IMR-90 (cell line): ENCODE measurements at regions not wholly inside any gene's neighbourhood (a gene's known extent, or its start where the extent isn't known, plus 50 kb on each side); places are given as distances from the start of the nearest gene placed in this dataset.

Source experiments
- ATAC-seq: fragments of 200-7000 bp; cut with Tn5 transposase; 2 replicates; pipeline ENCODE4 v1.9.1; 2020; ENCODE audit warnings: low read depth, mild to moderate bottlenecking, moderate library complexity
- BruUV-seq: library from RNA; stranded (reverse); fragments of 400-500 nt; replicated peaks from 2 replicates; lab custom pipeline; 2021; lab: Mats Ljungman, UMichigan
- CTCF ChIA-PET: fragments of 300-600 bp; formaldehyde crosslinking; extraction: SDS; loops from one replicate; lab custom pipeline; 2021; ENCODE audit warnings: antibody characterized with exemption; lab: Yijun Ruan, JAX
- POLR2A ChIA-PET: fragments of 300-600 bp; sonication (Branson Sonifier 250); formaldehyde crosslinking; loops from one replicate; lab custom pipeline; 2022; ENCODE audit warnings: antibody characterized with exemption; ENCODE audit not compliant: unreplicated experiment; lab: Charles Lee
- DNase-seq: peaks from one replicate; pipeline ENCODE4 v3.0.0; 2013
- H2AFZ ChIP-seq: replicated peaks from 2 replicates; pipeline ENCODE3; 2013; ENCODE audit warnings: low read length, mild to moderate bottlenecking; ENCODE audit not compliant: poor library complexity
- H2AK5ac ChIP-seq: 2 replicates; pipeline ENCODE4 v1.6.1; 2013; ENCODE audit warnings: low read depth, low read length, inconsistent platforms
- H2AK9ac ChIP-seq: replicated peaks from 2 replicates; pipeline ENCODE3; 2013; ENCODE audit warnings: mild to moderate bottlenecking, low read depth, low read length, moderate library complexity; ENCODE audit not compliant: poor library complexity
- H2BK120ac ChIP-seq: 2 replicates; pipeline ENCODE4 v1.6.1; 2013; ENCODE audit warnings: low read depth, low read length, inconsistent platforms
- H2BK15ac ChIP-seq: 3 replicates; pipeline ENCODE4 v1.6.1; 2013; ENCODE audit warnings: low read depth, low read length, inconsistent platforms
- H2BK20ac ChIP-seq: 2 replicates; pipeline ENCODE4 v1.6.1; 2013; ENCODE audit warnings: low read depth, mild to moderate bottlenecking, inconsistent platforms, low read length, moderate library complexity
- H2BK5ac ChIP-seq: 2 replicates; pipeline ENCODE4 v1.6.1; 2013; ENCODE audit warnings: mild to moderate bottlenecking, low read depth, low read length, inconsistent platforms; ENCODE audit not compliant: poor library complexity, severe bottlenecking
- H3K14ac ChIP-seq: replicated peaks from 2 replicates; pipeline ENCODE4 v1.6.1; 2013; ENCODE audit warnings: low read depth, low read length, inconsistent platforms
- H3K18ac ChIP-seq: 2 replicates; pipeline ENCODE4 v1.6.1; 2013; ENCODE audit warnings: low read depth, low read length, control low read depth
- H3K23ac ChIP-seq: 2 replicates; pipeline ENCODE4 v1.6.1; 2013; ENCODE audit warnings: low read depth, low read length, inconsistent platforms
- H3K27ac ChIP-seq: 2 replicates; pipeline ENCODE4 v1.5.1; 2013; ENCODE audit warnings: mild to moderate bottlenecking, control low read depth, low read length; ENCODE audit not compliant: insufficient read depth
- H3K27me3 ChIP-seq: 2 replicates; pipeline ENCODE4 v1.6.1; 2013; ENCODE audit warnings: low read length; ENCODE audit not compliant: control insufficient read depth, insufficient read depth
- H3K36me3 ChIP-seq: 2 replicates; pipeline ENCODE4 v1.6.1; 2013; ENCODE audit warnings: low read length, mixed read lengths; ENCODE audit not compliant: control insufficient read depth, insufficient read depth
- H3K4ac ChIP-seq: 2 replicates; pipeline ENCODE4 v1.6.1; 2013; ENCODE audit warnings: low read depth, low read length, inconsistent platforms
- H3K4me1 ChIP-seq: 2 replicates; pipeline ENCODE4 v1.6.1; 2013; ENCODE audit warnings: low read length, mixed read lengths; ENCODE audit not compliant: control insufficient read depth, insufficient read depth
- H3K4me2 ChIP-seq: 2 replicates; pipeline ENCODE4 v1.6.1; 2013; ENCODE audit warnings: low read depth, mild to moderate bottlenecking, control low read depth, low read length, moderate library complexity
- H3K4me3 ChIP-seq: 2 replicates; pipeline ENCODE4 v1.5.1; 2013; ENCODE audit warnings: low read depth, mild to moderate bottlenecking, control low read depth, low read length, moderate library complexity; ENCODE audit not compliant: insufficient read depth
- H3K56ac ChIP-seq: 2 replicates; pipeline ENCODE4 v1.6.1; 2013; ENCODE audit warnings: low read length, inconsistent platforms; ENCODE audit not compliant: insufficient read depth; ENCODE audit errors: extremely low read depth
- H3K79me1 ChIP-seq, 2 experiments: 2 replicates each; pipeline ENCODE4 v1.6.1; 2013; ENCODE audit warnings: low read length in 2 of 2, inconsistent platforms in 1 of 2, low read depth in 1 of 2
- H3K9ac ChIP-seq: 2 replicates; pipeline ENCODE4 v1.6.1; 2013; ENCODE audit warnings: low read depth, low read length, control low read depth
- H3K9me1 ChIP-seq: 2 replicates; pipeline ENCODE4 v1.6.1; 2013; ENCODE audit warnings: low read length, inconsistent platforms; ENCODE audit not compliant: insufficient read depth
- H3K9me3 ChIP-seq: 2 replicates; pipeline ENCODE4 v1.6.1; 2013; ENCODE audit warnings: low read length; ENCODE audit not compliant: control insufficient read depth, insufficient read depth
- H4K20me1 ChIP-seq: 2 replicates; pipeline ENCODE4 v1.6.1; 2013; ENCODE audit warnings: low read length, inconsistent platforms; ENCODE audit not compliant: insufficient read depth
- H4K5ac ChIP-seq: 2 replicates; pipeline ENCODE4 v1.6.1; 2013; ENCODE audit warnings: mild to moderate bottlenecking, low read depth, low read length, control low read depth
- H4K8ac ChIP-seq, 2 experiments: 2 replicates each; pipeline ENCODE4 v1.6.1; 2013; ENCODE audit warnings: low read depth in 2 of 2, low read length in 2 of 2, control low read depth in 1 of 2, inconsistent platforms in 1 of 2
- H4K91ac ChIP-seq: 2 replicates; pipeline ENCODE4 v1.6.1; 2013; ENCODE audit warnings: low read depth, low read length, inconsistent platforms; ENCODE audit not compliant: insufficient read depth
- CEBPB ChIP-seq: IDR thresholded peaks from 2 replicates; pipeline ENCODE4 v1.6.1; 2012; ENCODE audit warnings: low read depth, low read length, improper control_type of control experiment
- MAFK ChIP-seq: IDR thresholded peaks from 2 replicates; pipeline ENCODE4 v1.6.1; 2012; ENCODE audit warnings: low read depth, low read length, improper control_type of control experiment
- POLR2A ChIP-seq: IDR thresholded peaks from 2 replicates; pipeline ENCODE4 v1.6.1; 2012; ENCODE audit warnings: mild to moderate bottlenecking, low read depth, low read length
- WGBS, 2 experiments: methylation state at CpG; one replicate each; pipeline versions ENCODE4 v1.1.5 to v1.1.7; 2013; ENCODE audit warnings: missing lambda C conversion rate in 2 of 2; ENCODE audit not compliant: insufficient read length in 1 of 2; ENCODE audit errors: extremely low coverage in 2 of 2; 5-methylcytosine and 5-hydroxymethylcytosine counted together
- dilution Hi-C: fragments of 300-500 bp; cut with HindIII; formaldehyde crosslinking; loops from one replicate; pipeline ENCODE4 v1.14.3; 2018; ENCODE audit warnings: low sequenced_read_pairs; ENCODE audit not compliant: unreplicated experiment
- in situ Hi-C: fragments of 300-500 bp; cut with MboI; formaldehyde crosslinking; loops from 3 replicates; pipeline ENCODE4 v1.14.3; 2019; ENCODE audit warnings: low sequenced_read_pairs, inconsistent platforms, mixed read lengths
- intact Hi-C: fragments of 100-400 bp; cut with micrococcal nuclease; formaldehyde crosslinking; loops from 2 replicates; pipeline ENCODE4 v1.10.0; 2022

DNA sequence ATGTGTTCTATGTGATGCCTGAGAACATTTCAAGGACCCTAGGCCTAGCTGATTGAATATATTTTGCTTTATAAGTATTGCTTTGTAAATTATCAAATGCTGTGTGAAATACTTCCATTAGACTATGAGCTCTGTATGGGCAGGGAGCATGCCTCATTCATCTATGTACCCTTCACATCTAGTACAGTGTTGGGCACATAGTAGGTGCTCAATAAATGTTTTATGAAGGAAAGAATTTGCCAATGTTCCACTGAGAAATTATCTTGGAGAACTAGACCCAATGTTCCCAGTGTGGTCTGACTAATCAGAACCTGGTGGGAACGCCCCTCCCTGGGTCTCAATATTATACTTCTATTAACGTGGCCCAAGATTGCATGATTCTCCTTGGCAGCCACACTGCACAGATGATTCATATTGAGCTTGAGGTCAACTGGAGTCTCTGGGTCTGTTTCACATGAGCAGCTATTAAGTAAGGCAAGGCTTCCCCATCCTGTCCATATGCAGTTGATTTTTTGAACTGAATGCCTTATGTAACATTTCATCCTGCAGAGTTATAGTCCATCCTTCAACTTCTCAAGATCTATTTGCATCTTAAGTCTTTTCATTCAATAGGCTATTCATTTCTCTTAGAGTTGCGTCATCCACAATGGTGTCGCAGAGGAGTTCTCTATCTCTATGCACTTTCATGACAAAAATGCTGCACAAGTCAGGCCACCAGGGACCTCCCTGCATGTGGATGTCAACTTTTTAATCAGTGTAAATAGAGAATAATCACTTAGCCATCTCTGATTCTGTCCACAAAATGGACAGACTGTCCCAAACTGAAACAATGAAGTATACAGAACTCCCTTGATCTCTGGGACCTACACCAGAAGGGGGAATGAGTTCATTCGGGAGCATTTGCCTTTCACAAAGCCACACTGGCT lies 257.6 kb downstream of the CYP26B1 start:
- Histone ChIP-seq H2AK5ac (no peak overlapping the region), H2BK120ac (no peak overlapping the region), H3K79me1 (no peaks in the 10 kb centered on the region), H2AK9ac (no peak overlapping the region), H2BK15ac (no peak overlapping the region), H2BK20ac (no peak overlapping the region), H3K36me3 (no peaks in the 10 kb centered on the region), H2BK5ac (no peak overlapping the region), H3K4ac (no peak overlapping the region), H3K27me3 (peaks cover 26% of the 10 kb centered on the region), H3K23ac (no peak overlapping the region), H3K9me3 (peaks cover 3% of the 10 kb centered on the region; the same call in 1 of the 2 replicates), H3K9ac (no peak overlapping the region), H4K20me1 (no peaks in the 10 kb centered on the region), H3K27ac (no peak overlapping the region), H3K56ac (no peak overlapping the region), H3K14ac (no peak overlapping the region), H2AFZ (no peak overlapping the region), H3K4me2 (no peak overlapping the region), H3K4me3 (no peak overlapping the region), H4K8ac (no peak overlapping the region), H3K9me1 (no peaks in the 10 kb centered on the region), H3K18ac (no peak overlapping the region), H3K4me1 (no peaks in the 10 kb centered on the region), H4K91ac (no peak overlapping the region), H4K5ac (no peak overlapping the region)
- TF ChIP-seq MAFK (no peak), POLR2A (no peak), CEBPB (peak; percentile 41)
- intact Hi-C loops = no loop called here
- no CpG with 5 or more reads among the region's 5 CpGs for WGBS, 2 experiments
- ChIA-PET POLR2A (no interaction called here), CTCF (interaction anchor here (1.3 kb wide), 1 partner anchor 34 kb away, joined by 5 read pairs; no protein-coding TSS in a partner anchor)
- DNase-seq (peak; percentile 66), ATAC-seq (peak; percentile 53)
- dilution Hi-C loops = no loop called here
- no TSS peak for BruUV-seq
- in situ Hi-C loops = no loop called here
